ENCODE measurements at regions not wholly inside any gene's neighbourhood (a gene's known extent, or its start where the extent isn't known, plus 50 kb on each side); places are given as distances from the start of the nearest gene placed in this dataset.

DNA sequence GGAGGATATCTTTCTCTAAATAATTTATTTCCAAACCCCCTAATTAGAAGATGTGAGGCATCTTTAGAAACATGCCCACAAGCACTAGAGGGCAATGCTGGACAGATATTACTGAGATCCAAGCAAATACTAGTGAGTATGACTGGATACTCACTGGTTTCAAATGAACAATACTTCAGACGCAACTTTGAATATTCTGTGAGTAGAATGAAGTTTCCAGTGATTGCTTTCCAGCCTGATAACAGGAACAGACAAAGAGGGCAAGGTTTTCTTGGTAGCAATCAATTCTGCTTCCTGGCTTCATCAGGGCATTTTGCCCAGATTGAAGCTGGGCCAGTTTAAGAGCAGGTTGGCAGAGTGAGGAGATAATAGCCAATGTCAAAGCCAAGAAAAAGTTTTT lies 442.6 kb upstream of the PDZRN3 start:
- Histone ChIP-seq H3K27ac (no peak overlapping the region), H3K9ac (ENCODE audit: low read depth in 2 of 2, low read length in 2 of 2) (no peak overlapping the region), H3K9me3 (no peaks in the 10 kb centered on the region), H3K4me1 (no peaks in the 10 kb centered on the region), H3K4me3 (no peak overlapping the region), H3K27me3 (no peaks in the 10 kb centered on the region), H3K36me3 (no peaks in the 10 kb centered on the region)
- intact Hi-C loops (cut with DNase I), result no loop called here
- no peak for DNase-seq
- TF ChIP-seq, protein P1, sequence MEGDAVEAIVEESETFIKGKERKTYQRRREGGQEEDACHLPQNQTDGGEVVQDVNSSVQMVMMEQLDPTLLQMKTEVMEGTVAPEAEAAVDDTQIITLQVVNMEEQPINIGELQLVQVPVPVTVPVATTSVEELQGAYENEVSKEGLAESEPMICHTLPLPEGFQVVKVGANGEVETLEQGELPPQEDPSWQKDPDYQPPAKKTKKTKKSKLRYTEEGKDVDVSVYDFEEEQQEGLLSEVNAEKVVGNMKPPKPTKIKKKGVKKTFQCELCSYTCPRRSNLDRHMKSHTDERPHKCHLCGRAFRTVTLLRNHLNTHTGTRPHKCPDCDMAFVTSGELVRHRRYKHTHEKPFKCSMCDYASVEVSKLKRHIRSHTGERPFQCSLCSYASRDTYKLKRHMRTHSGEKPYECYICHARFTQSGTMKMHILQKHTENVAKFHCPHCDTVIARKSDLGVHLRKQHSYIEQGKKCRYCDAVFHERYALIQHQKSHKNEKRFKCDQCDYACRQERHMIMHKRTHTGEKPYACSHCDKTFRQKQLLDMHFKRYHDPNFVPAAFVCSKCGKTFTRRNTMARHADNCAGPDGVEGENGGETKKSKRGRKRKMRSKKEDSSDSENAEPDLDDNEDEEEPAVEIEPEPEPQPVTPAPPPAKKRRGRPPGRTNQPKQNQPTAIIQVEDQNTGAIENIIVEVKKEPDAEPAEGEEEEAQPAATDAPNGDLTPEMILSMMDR (IDR thresholded peaks at IDR 0.05), result no peak

DNA sequence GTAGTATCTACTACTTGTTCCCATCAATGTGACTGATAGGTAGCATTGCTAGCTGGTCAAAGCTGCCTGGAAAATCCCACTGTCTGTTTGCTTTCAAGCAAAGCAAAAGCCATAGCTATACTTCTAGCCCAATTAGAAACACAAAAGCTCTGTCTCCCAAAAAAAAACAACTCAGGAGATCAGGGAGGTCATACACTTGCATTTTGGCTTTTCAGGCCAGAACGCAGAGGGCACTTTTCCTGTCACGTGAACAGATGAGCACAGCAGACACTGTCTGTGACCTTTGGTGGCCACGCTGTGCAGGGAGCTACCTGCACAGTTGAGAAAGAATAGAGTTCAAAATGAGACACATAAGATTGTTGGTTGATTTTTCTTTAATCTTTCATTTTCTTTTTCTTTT lies 441.7 kb upstream of the PDZRN3 start:
- Histone ChIP-seq H3K27ac (no peak overlapping the region), H3K4me1 (no peaks in the 10 kb centered on the region), H3K4me3 (no peak overlapping the region), H3K27me3 (no peaks in the 10 kb centered on the region), H3K36me3 (no peaks in the 10 kb centered on the region), H3K9me3 (no peaks in the 10 kb centered on the region), H3K9ac (ENCODE audit: low read depth in 2 of 2, low read length in 2 of 2) (no peak overlapping the region)
- DNase-seq, result no peak
- TF ChIP-seq, protein P1 (IDR thresholded peaks at IDR 0.05), result no peak
- intact Hi-C loops (cut with DNase I), result no loop called here

DNA sequence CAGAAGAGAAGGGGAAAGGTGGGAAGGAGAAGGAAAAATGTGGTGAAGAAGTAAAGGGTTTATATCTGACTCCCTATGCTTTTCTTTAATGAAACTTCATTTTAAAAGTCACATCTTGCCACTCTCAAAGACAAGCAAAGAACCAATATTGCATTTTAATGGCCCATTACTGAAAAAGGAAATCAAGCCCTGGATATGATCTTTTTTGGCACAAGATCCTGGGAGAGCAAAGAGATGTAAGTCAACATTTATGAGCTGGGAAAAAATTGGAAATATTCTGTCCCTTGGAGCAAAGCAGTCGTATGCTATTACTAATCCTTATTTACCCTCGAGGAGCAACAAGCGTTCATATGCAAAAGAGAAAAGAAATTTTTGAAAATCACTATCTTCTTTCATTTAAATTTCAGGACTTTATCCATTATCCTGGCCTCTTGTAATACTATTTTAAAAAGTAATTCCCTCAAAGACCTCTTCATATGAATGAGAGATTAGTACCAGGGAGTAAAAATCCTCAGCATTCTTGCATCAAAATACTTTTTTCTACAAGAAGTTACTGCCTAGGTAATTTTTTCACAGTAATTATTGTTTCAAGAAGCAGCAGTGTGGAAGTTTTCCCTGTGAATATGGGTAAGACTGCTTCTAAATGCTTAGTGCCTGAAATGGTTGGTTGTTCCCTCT lies 435.3 kb upstream of the PDZRN3 start:
- Histone ChIP-seq H3K9me3 (no peaks in the 10 kb centered on the region), H3K4me3 (no peak overlapping the region), H3K9ac (ENCODE audit: low read depth in 2 of 2, low read length in 2 of 2) (no peak overlapping the region), H3K4me1 (no peaks in the 10 kb centered on the region), H3K36me3 (no peaks in the 10 kb centered on the region), H3K27me3 (no peaks in the 10 kb centered on the region), H3K27ac (no peak overlapping the region)
- TF ChIP-seq, protein P1 (IDR thresholded peaks at IDR 0.05), result no peak
- DNase-seq, result no peak
- intact Hi-C loops (cut with DNase I), result no loop called here

DNA sequence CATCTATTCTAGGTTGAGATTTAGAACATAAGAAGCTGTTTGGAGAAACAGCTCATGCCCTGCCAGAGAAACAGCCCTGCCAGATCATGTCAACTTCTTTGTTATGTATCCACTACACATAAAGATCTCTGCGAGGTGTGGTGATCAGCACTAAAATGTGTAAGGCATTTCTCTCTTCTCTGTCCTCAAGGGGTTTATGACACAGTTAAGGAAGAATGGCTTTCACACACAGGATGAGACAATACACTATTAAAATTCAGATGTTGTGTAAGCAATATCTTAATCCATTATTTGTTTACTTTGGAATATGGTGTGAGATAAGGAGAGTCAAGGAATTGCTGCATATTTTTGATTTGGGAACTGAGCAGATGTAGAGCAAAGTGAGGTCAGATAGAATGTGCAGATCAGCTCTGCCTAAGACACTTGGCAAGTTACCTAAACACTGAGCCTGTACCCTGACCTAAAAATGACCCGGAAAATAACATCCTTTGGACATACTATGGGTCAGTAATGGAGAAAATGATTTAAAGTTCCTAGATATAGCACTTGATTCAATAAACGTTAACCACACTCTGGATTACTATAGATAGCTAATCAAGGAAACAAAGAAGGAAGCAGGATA lies 434.7 kb upstream of the PDZRN3 start:
- intact Hi-C loops (cut with DNase I), result no loop called here
- no peaks in the 10 kb centered on the region for H3K4me1 ChIP-seq
- no peaks in the 10 kb centered on the region for H3K27me3 ChIP-seq
- DNase-seq, result no peak
- no peak overlapping the region for H3K4me3 ChIP-seq
- TF ChIP-seq, protein P1 (IDR thresholded peaks at IDR 0.05), result no peak
- H3K9ac ChIP-seq (ENCODE audit: low read depth in 2 of 2, low read length in 2 of 2), result no peak overlapping the region
- H3K36me3 ChIP-seq, result no peaks in the 10 kb centered on the region
- no peak overlapping the region for H3K27ac ChIP-seq
- H3K9me3 ChIP-seq, result no peaks in the 10 kb centered on the region

DNA sequence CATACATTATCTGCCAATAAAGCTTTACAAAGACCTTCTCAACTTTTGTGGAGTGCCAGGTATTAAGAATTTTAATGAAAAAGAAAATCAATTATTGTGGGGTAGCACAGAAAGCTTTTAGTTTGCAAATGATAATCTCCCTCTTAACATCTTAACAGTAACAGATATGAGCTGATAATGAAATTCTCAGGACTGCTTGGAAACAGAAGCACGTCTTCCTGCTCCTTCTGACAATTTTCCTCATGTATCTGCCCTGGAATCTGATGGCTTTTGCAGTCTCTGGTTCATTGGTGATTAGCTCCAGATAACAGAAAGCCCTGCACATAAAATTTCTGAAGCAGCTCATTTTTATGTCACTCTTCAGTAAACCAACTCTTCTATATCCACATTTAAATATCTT lies 432.4 kb upstream of the PDZRN3 start:
- Histone ChIP-seq H3K27ac (no peak overlapping the region), H3K36me3 (no peaks in the 10 kb centered on the region), H3K9ac (ENCODE audit: low read depth in 2 of 2, low read length in 2 of 2) (no peak overlapping the region), H3K4me3 (no peak overlapping the region), H3K27me3 (no peaks in the 10 kb centered on the region), H3K9me3 (no peaks in the 10 kb centered on the region), H3K4me1 (no peaks in the 10 kb centered on the region)
- DNase-seq, result no peak
- TF ChIP-seq, protein P1 (IDR thresholded peaks at IDR 0.05), result no peak
- intact Hi-C loops (cut with DNase I), result no loop called here
